HEK293 (cell line): ENCODE measurements at regions not wholly inside any gene's neighbourhood (a gene's known extent, or its start where the extent isn't known, plus 50 kb on each side); places are given as distances from the start of the nearest gene placed in this dataset.

ENCODE experiments used
- CTCF ChIA-PET: fragments of 350-600 bp; formaldehyde crosslinking; extraction: SDS; loops from one replicate; lab custom pipeline; 2021; ENCODE audit warnings: antibody characterized with exemption; lab: Yijun Ruan, JAX
- POLR2A ChIA-PET: fragments of 300-600 bp; formaldehyde crosslinking; extraction: SDS; loops from one replicate; lab custom pipeline; 2020; ENCODE audit warnings: antibody characterized with exemption, inconsistent platforms; lab: Yijun Ruan, JAX
- H3K27ac ChIP-seq: fragments of 200-500 bp; sonication (Bioruptor generic); 2 replicates; pipeline ENCODE4 v1.5.1; 2014; ENCODE audit warnings: low read depth, low read length, control low read depth, inconsistent platforms; ENCODE audit errors: extremely low read depth
- H3K36me3 ChIP-seq, 2 experiments: fragments of 200-500 bp in 1 of 2; sonication (Bioruptor generic) in 1 of 2; 1 replicate in 1 of 2; 2 replicates in 1 of 2; pipeline ENCODE4 v1.5.1; 2014 to 2017; ENCODE audit warnings: inconsistent platforms in 2 of 2, low read length in 2 of 2; ENCODE audit not compliant: control insufficient read depth in 2 of 2, insufficient read depth in 1 of 2
- H3K4me1 ChIP-seq: fragments of 200-500 bp; sonication (Bioruptor generic); 2 replicates; pipeline ENCODE4 v1.5.1; 2014; ENCODE audit warnings: mild to moderate bottlenecking, low read length, inconsistent platforms; ENCODE audit not compliant: control insufficient read depth, insufficient read depth
- H3K4me3 ChIP-seq: 2 replicates; pipeline ENCODE4 v1.5.1; 2011; ENCODE audit warnings: low read depth, mild to moderate bottlenecking, control low read depth, low read length, moderate library complexity
- H3K9me3 ChIP-seq: fragments of 200-500 bp; sonication (Bioruptor generic); 2 replicates; pipeline ENCODE4 v1.5.1; 2014; ENCODE audit warnings: low read depth, low read length, inconsistent platforms; ENCODE audit not compliant: control insufficient read depth, insufficient read depth
- MYNN ChIP-seq: fragments of 450-650 bp; formaldehyde crosslinking; IDR thresholded peaks from 2 replicates; pipeline ENCODE4 v1.5.1; 2016; ENCODE audit warnings: missing biosample characterization, missing genetic modification characterization, borderline replicate concordance
- RBAK ChIP-seq: fragments of 450-650 bp; formaldehyde crosslinking; IDR thresholded peaks from 2 replicates; pipeline ENCODE4 v1.5.1; 2016; ENCODE audit warnings: missing biosample characterization, missing genetic modification characterization
- SETDB1 ChIP-seq: IDR thresholded peaks from one replicate; pipeline ENCODE4 v1.6.1; 2017; ENCODE audit warnings: mild to moderate bottlenecking, low read length, moderate library complexity, mixed read lengths; ENCODE audit not compliant: insufficient read length
- WT1 ChIP-seq: fragments of 450-650 bp; formaldehyde crosslinking; IDR thresholded peaks from 2 replicates; pipeline ENCODE4 v1.5.1; 2016; ENCODE audit warnings: missing biosample characterization, missing genetic modification characterization
- YY1 ChIP-seq: fragments of 450-650 bp; formaldehyde crosslinking; IDR thresholded peaks from 2 replicates; pipeline ENCODE4 v1.5.1; 2018; ENCODE audit warnings: missing biosample characterization, missing genetic modification characterization
- ZBTB17 ChIP-seq: fragments of 450-650 bp; formaldehyde crosslinking; IDR thresholded peaks from 2 replicates; pipeline ENCODE4 v1.5.1; 2016; ENCODE audit warnings: missing biosample characterization, missing genetic modification characterization
- ZNF16 ChIP-seq: fragments of 450-650 bp; formaldehyde crosslinking; IDR thresholded peaks from 2 replicates; pipeline ENCODE4 v1.5.1; 2016; ENCODE audit warnings: low read depth, missing biosample characterization, missing genetic modification characterization
- ZNF223 ChIP-seq: fragments of 450-650 bp; formaldehyde crosslinking; IDR thresholded peaks from 2 replicates; pipeline ENCODE4 v1.5.1; 2016; ENCODE audit warnings: missing biosample characterization, missing genetic modification characterization
- ZNF433 ChIP-seq: fragments of 450-650 bp; formaldehyde crosslinking; IDR thresholded peaks from 2 replicates; pipeline ENCODE4 v1.5.1; 2016; ENCODE audit warnings: missing biosample characterization, missing genetic modification characterization, low read depth
- ZNF473 ChIP-seq: fragments of 450-650 bp; formaldehyde crosslinking; IDR thresholded peaks from 2 replicates; pipeline ENCODE4 v1.5.1; 2017; ENCODE audit warnings: missing biosample characterization, missing genetic modification characterization
- ZNF561 ChIP-seq: fragments of 450-650 bp; IDR thresholded peaks from 2 replicates; pipeline ENCODE4 v1.5.1; 2018; ENCODE audit warnings: missing biosample characterization, missing genetic modification characterization, borderline replicate concordance
- ZNF626 ChIP-seq: fragments of 450-650 bp; sonication (Bioruptor Pico); formaldehyde crosslinking; IDR thresholded peaks from 2 replicates; pipeline ENCODE4 v1.5.1; 2018; ENCODE audit warnings: missing biosample characterization, missing genetic modification characterization, inconsistent platforms
- ZNF677 ChIP-seq: fragments of 450-650 bp; IDR thresholded peaks from 2 replicates; pipeline ENCODE4 v1.5.0; 2018; ENCODE audit warnings: missing biosample characterization, mild to moderate bottlenecking, missing genetic modification characterization, moderate library complexity
- ZNF843 ChIP-seq: fragments of 450-650 bp; formaldehyde crosslinking; IDR thresholded peaks from 2 replicates; pipeline ENCODE4 v1.5.1; 2016; ENCODE audit warnings: missing biosample characterization, missing genetic modification characterization
- TF ChIP-seq, protein P1 (sequence below): fragments of 450-650 bp; formaldehyde crosslinking; IDR thresholded peaks from 2 replicates; pipeline ENCODE4 v1.5.1; 2016; ENCODE audit warnings: missing biosample characterization, missing genetic modification characterization
- TF ChIP-seq, protein P2 (sequence below): fragments of 450-650 bp; formaldehyde crosslinking; IDR thresholded peaks from 2 replicates; pipeline ENCODE4 v1.5.1; 2016; ENCODE audit warnings: missing biosample characterization, missing genetic modification characterization
- TF ChIP-seq, protein P3 (sequence below): fragments of 450-650 bp; formaldehyde crosslinking; IDR thresholded peaks from 2 replicates; pipeline ENCODE4 v1.5.1; 2016; ENCODE audit warnings: missing biosample characterization, missing genetic modification characterization
- TF ChIP-seq, protein P4 (sequence below): fragments of 450-650 bp; formaldehyde crosslinking; conservative IDR thresholded peaks from 2 replicates; pipeline ENCODE4 v1.5.1; 2016; ENCODE audit warnings: low read depth, missing biosample characterization, missing genetic modification characterization
- TF ChIP-seq, protein P5 (sequence below): fragments of 450-650 bp; formaldehyde crosslinking; IDR thresholded peaks from 2 replicates; pipeline ENCODE4 v1.5.1; 2016; ENCODE audit warnings: missing biosample characterization, missing genetic modification characterization, low read depth

DNA sequence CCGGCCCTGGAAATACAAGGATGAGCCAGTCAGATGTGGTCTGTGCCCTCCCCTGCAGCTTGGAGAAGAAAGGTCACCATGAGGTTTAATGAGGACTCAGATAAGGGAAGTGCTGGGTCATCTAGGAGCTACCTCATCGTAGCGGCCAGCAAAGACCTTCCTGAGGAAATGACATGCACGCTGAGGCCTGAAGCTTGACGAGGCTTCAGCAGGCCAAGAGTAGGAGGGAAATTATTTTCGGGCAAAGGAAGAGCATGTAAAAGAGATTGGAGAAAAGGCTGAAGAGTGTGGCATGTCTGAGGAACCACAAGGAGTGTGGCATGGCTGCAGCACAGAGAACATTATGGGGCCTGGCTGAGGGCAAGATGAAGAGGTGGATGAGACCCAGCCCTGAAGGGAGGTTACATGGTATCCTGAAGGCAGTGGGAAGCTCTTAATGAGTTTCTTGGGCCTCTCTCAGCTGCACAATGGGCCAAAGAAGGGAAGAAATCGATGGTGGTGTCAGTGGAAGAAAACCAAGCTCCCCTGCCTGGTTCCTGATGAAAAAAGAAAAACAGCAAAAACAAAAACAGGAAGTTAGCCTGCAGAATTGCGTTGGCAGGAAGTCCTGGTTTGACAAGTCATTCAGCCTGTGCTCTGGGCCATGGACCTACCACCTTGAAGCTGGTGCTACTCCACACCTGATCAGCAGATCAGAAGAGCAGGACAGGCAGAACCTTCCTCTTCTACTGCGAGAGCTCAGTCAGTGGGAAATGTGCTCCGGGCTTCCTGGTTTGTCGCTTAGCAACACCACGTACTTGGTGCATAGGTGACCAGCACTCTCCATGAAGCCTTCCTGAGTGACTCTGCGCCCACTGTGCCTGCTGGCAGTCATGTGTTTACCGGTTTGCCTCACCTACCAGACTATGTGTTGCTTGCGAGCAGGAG lies 134.5 kb upstream of the KLF3 start:
- POLR2A ChIA-PET = no interaction called here
- CTCF ChIA-PET = interaction anchor here (0.6 to 0.9 kb wide), 2 partner anchors 9 to 677 kb away, joined by 3 read pairs; no protein-coding TSS in a partner anchor
- no peak overlapping the region for H3K27ac ChIP-seq
- no peaks in the 10 kb centered on the region for H3K4me1 ChIP-seq
- no peaks in the 10 kb centered on the region for H3K9me3 ChIP-seq
- TF ChIP-seq, protein P1, sequence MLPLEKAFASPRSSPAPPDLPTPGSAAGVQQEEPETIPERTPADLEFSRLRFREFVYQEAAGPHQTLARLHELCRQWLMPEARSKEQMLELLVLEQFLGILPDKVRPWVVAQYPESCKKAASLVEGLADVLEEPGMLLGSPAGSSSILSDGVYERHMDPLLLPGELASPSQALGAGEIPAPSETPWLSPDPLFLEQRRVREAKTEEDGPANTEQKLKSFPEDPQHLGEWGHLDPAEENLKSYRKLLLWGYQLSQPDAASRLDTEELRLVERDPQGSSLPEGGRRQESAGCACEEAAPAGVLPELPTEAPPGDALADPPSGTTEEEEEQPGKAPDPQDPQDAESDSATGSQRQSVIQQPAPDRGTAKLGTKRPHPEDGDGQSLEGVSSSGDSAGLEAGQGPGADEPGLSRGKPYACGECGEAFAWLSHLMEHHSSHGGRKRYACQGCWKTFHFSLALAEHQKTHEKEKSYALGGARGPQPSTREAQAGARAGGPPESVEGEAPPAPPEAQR (tag by site-specific recombination) = no peak
- TF ChIP-seq SETDB1 = no peak
- TF ChIP-seq, protein P2, sequence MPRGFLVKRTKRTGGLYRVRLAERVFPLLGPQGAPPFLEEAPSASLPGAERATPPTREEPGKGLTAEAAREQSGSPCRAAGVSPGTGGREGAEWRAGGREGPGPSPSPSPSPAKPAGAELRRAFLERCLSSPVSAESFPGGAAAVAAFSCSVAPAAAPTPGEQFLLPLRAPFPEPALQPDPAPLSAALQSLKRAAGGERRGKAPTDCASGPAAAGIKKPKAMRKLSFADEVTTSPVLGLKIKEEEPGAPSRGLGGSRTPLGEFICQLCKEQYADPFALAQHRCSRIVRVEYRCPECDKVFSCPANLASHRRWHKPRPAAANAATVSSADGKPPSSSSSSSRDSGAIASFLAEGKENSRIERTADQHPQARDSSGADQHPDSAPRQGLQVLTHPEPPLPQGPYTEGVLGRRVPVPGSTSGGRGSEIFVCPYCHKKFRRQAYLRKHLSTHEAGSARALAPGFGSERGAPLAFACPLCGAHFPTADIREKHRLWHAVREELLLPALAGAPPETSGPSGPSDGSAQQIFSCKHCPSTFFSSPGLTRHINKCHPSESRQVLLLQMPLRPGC (tag by site-specific recombination) = no peak
- no peak for TF ChIP-seq ZBTB17 (tag by site-specific recombination)
- TF ChIP-seq, protein P3, sequence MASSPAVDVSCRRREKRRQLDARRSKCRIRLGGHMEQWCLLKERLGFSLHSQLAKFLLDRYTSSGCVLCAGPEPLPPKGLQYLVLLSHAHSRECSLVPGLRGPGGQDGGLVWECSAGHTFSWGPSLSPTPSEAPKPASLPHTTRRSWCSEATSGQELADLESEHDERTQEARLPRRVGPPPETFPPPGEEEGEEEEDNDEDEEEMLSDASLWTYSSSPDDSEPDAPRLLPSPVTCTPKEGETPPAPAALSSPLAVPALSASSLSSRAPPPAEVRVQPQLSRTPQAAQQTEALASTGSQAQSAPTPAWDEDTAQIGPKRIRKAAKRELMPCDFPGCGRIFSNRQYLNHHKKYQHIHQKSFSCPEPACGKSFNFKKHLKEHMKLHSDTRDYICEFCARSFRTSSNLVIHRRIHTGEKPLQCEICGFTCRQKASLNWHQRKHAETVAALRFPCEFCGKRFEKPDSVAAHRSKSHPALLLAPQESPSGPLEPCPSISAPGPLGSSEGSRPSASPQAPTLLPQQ (tag by site-specific recombination) = no peak
- TF ChIP-seq WT1 (tag by site-specific recombination) = no peak
- TF ChIP-seq ZNF626 (tag by site-specific recombination) = no peak
- no peaks in the 10 kb centered on the region for H3K36me3 ChIP-seq
- H3K4me3 ChIP-seq = no peak overlapping the region

DNA sequence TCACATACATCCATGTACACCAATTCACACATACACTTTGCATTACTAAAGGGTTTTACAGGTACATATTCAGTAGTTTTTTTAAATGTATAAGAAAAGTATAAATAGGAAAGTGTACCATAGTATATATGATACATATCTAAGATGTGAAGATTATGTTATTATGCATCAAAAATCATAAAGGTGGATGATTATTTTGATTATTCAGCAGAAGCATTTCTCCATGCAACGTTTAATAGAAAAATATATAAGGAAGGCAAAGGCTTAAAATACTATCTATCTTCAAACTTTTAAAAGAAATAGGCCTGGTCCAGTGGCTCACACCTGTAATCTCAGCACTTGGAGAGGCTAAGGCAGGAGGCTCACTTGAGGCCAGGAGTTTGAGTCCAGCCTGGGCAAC lies 133.5 kb upstream of the KLF3 start:
- Histone ChIP-seq H3K9me3 (no peaks in the 10 kb centered on the region), H3K27ac (no peak overlapping the region), H3K4me1 (no peaks in the 10 kb centered on the region), H3K4me3 (no peak overlapping the region), H3K36me3 (no peaks in the 10 kb centered on the region)
- ChIA-PET CTCF (no interaction called here), POLR2A (no interaction called here)
- no peak for TF ChIP-seq ZNF433

DNA sequence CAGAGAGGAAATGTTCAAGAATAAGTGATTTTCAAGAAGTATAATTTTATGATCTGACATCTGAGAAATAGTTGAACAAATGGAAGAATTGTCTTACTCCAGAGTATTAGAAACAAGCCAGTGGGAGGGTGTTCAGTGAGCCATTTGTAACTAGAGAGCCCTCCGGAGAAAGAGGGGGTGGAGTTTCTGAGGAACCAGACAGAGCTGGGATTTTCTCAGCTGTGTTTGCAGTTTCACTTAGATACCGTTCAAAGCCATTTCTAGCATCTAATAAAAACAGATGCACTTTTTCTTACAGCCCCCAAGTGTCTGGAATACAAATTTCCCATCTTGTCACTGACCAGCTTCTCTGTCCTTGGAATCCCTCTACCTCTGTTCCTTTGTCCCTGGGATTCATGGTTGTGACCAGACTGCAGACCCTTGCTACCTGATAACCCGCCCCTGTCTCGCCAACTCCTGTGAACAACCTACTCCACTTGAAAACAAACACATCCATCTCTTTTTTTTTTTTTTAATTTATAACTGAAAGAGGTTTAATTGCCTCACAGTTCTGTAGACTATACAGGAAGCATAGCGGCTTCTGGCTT lies 132.8 kb upstream of the KLF3 start:
- CTCF ChIA-PET = no interaction called here
- Histone ChIP-seq H3K9me3 (no peaks in the 10 kb centered on the region), H3K36me3 (no peaks in the 10 kb centered on the region), H3K4me3 (no peak overlapping the region), H3K4me1 (no peaks in the 10 kb centered on the region), H3K27ac (no peak overlapping the region)
- POLR2A ChIA-PET = no interaction called here
- TF ChIP-seq, protein P4, sequence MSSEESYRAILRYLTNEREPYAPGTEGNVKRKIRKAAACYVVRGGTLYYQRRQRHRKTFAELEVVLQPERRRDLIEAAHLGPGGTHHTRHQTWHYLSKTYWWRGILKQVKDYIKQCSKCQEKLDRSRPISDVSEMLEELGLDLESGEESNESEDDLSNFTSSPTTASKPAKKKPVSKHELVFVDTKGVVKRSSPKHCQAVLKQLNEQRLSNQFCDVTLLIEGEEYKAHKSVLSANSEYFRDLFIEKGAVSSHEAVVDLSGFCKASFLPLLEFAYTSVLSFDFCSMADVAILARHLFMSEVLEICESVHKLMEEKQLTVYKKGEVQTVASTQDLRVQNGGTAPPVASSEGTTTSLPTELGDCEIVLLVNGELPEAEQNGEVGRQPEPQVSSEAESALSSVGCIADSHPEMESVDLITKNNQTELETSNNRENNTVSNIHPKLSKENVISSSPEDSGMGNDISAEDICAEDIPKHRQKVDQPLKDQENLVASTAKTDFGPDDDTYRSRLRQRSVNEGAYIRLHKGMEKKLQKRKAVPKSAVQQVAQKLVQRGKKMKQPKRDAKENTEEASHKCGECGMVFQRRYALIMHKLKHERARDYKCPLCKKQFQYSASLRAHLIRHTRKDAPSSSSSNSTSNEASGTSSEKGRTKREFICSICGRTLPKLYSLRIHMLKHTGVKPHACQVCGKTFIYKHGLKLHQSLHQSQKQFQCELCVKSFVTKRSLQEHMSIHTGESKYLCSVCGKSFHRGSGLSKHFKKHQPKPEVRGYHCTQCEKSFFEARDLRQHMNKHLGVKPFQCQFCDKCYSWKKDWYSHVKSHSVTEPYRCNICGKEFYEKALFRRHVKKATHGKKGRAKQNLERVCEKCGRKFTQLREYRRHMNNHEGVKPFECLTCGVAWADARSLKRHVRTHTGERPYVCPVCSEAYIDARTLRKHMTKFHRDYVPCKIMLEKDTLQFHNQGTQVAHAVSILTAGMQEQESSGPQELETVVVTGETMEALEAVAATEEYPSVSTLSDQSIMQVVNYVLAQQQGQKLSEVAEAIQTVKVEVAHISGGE (tag by site-specific recombination) = no peak
- no peak for TF ChIP-seq ZNF16 (tag by site-specific recombination)
- TF ChIP-seq ZNF677 (tag by site-specific recombination) = no peak
- TF ChIP-seq ZNF843 (tag by site-specific recombination) = no peak
- no peak for TF ChIP-seq ZNF473 (tag by site-specific recombination)
- no peak for TF ChIP-seq RBAK (tag by site-specific recombination)
- no peak for TF ChIP-seq MYNN
- TF ChIP-seq ZNF561 = no peak
- TF ChIP-seq YY1 (tag by site-specific recombination) = no peak
- TF ChIP-seq, protein P5, sequence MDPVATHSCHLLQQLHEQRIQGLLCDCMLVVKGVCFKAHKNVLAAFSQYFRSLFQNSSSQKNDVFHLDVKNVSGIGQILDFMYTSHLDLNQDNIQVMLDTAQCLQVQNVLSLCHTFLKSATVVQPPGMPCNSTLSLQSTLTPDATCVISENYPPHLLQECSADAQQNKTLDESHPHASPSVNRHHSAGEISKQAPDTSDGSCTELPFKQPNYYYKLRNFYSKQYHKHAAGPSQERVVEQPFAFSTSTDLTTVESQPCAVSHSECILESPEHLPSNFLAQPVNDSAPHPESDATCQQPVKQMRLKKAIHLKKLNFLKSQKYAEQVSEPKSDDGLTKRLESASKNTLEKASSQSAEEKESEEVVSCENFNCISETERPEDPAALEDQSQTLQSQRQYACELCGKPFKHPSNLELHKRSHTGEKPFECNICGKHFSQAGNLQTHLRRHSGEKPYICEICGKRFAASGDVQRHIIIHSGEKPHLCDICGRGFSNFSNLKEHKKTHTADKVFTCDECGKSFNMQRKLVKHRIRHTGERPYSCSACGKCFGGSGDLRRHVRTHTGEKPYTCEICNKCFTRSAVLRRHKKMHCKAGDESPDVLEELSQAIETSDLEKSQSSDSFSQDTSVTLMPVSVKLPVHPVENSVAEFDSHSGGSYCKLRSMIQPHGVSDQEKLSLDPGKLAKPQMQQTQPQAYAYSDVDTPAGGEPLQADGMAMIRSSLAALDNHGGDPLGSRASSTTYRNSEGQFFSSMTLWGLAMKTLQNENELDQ (tag by site-specific recombination) = no peak
- no peak for TF ChIP-seq ZNF223 (tag by site-specific recombination)
